Breast epithelium (tissue), 3 donors: ENCODE measurements at regions not wholly inside any gene's neighbourhood (a gene's known extent, or its start where the extent isn't known, plus 50 kb on each side); places are given as distances from the start of the nearest gene placed in this dataset.

Source experiments
- CTCF ChIP-seq, 3 donors: fragments of 450-650 bp; IDR thresholded peaks; one replicate each; pipeline ENCODE4 v1.5.1; 2016 to 2017; ENCODE audit warnings: antibody characterized with exemption in 3 of 3, mild to moderate bottlenecking in 3 of 3, moderate library complexity in 3 of 3
- POLR2A ChIP-seq: fragments of 450-650 bp; IDR thresholded peaks from one replicate; pipeline ENCODE4 v1.6.1; 2016; ENCODE audit warnings: antibody characterized with exemption, mild to moderate bottlenecking, moderate library complexity

- no peak for TF ChIP-seq POLR2A
- TF ChIP-seq CTCF (IDR thresholded peaks at IDR 0.05) = no peak
These were observed 164.0 kb upstream of the RASGEF1B start for GRCh38 chr4:81635739-81636138.
